A549 (cell line): ENCODE measurements at regions not wholly inside any gene's neighbourhood (a gene's known extent, or its start where the extent isn't known, plus 50 kb on each side); places are given as distances from the start of the nearest gene placed in this dataset.

Experiments used
- ATAC-seq, 2 experiments: fragments of 200-7000 bp in 1 of 2; fragments of >200 bp in 1 of 2; cut with Nextera tagmentation in 1 of 2; cut with Tn5 transposase in 1 of 2; 3 replicates each; pipeline versions ENCODE4 v1.8.0 to v1.9.1; 2018 to 2020; ENCODE audit warnings: mild to moderate bottlenecking in 1 of 2, moderate library complexity in 1 of 2
- CTCF ChIA-PET: fragments of 300-600 bp; sonication (Branson Sonifier 250); formaldehyde crosslinking; extraction: SDS; loops from one replicate; lab custom pipeline; 2021; ENCODE audit warnings: antibody characterized with exemption, inconsistent platforms; lab: Yijun Ruan, JAX
- POLR2A ChIA-PET: fragments of 350-600 bp; formaldehyde crosslinking; extraction: SDS; loops from one replicate; lab custom pipeline; 2021; ENCODE audit warnings: antibody characterized with exemption, inconsistent platforms; lab: Yijun Ruan, JAX
- DNase-seq, 2 experiments: peaks; one replicate each; pipeline versions ENCODE4 v3.0.0 to v3.0.0-alpha.2; 2011 to 2016; ENCODE audit warnings: low read depth in 1 of 2, low spot score in 1 of 2
- FAIRE-seq: peaks from 2 replicates; lab custom pipeline; 2011; peaks lifted over from hg19 to GRCh38; lab: Jason Lieb, UNC
- H3K27ac ChIP-seq, 2 experiments: fragments of >200 bp; sonication (Bioruptor Twin); formaldehyde crosslinking; 3 replicates each; pipeline ENCODE4 v1.5.1; 2016 to 2017
- H3K4me1 ChIP-seq: fragments of >200 bp; sonication (Bioruptor Twin); formaldehyde crosslinking; 3 replicates; pipeline ENCODE4 v1.6.1; 2016
- H3K4me2 ChIP-seq: fragments of >200 bp; sonication (Bioruptor Twin); formaldehyde crosslinking; 3 replicates; pipeline ENCODE4 v1.6.1; 2016
- H3K4me3 ChIP-seq: fragments of >200 bp; sonication (Bioruptor Twin); formaldehyde crosslinking; 3 replicates; pipeline ENCODE4 v1.5.1; 2016
- H3K9me3 ChIP-seq: fragments of >200 bp; sonication (Bioruptor Twin); formaldehyde crosslinking; 3 replicates; pipeline ENCODE4 v1.6.1; 2016
- CEBPB ChIP-seq, 2 experiments: fragments of >200 bp in 1 of 2; sonication (Bioruptor Twin) in 1 of 2; formaldehyde crosslinking in 1 of 2; IDR thresholded peaks; 2 replicates each; pipeline ENCODE4 v1.6.1; 2012 to 2016
- CHD2 ChIP-seq: fragments of 150-350 bp; IDR thresholded peaks from 2 replicates; pipeline ENCODE4 v1.6.1; 2014; ENCODE audit warnings: low read length; ENCODE audit not compliant: partially characterized antibody
- EP300 ChIP-seq, 2 experiments: fragments of >200 bp; sonication (Bioruptor Twin); formaldehyde crosslinking; IDR thresholded peaks; 2 replicates in 1 of 2; 3 replicates in 1 of 2; pipeline ENCODE4 v1.6.1; 2016 to 2017
- FOSB ChIP-seq: fragments of 250-450 bp; sonication (Bioruptor Pico); IDR thresholded peaks from 2 replicates; pipeline ENCODE4 v1.5.0; 2020; ENCODE audit warnings: mild to moderate bottlenecking, moderate library complexity
- FOSL2 ChIP-seq, 2 experiments: fragments of 450-650 bp in 1 of 2; fragments of >200 bp in 1 of 2; sonication (Bioruptor Twin) in 1 of 2; formaldehyde crosslinking; IDR thresholded peaks; 2 replicates each; pipeline versions ENCODE4 v1.5.0 to v1.6.1; 2016 to 2020; ENCODE audit warnings: mild to moderate bottlenecking in 1 of 2, moderate library complexity in 1 of 2
- FOXS1 ChIP-seq: fragments of 250-450 bp; sonication (Bioruptor Pico); IDR thresholded peaks from 2 replicates; pipeline ENCODE4 v1.5.0; 2020; ENCODE audit warnings: mild to moderate bottlenecking, moderate library complexity
- HOXB13 ChIP-seq: fragments of 250-450 bp; sonication (Bioruptor Pico); IDR thresholded peaks from 2 replicates; pipeline ENCODE4 v1.5.0; 2020; ENCODE audit warnings: low read depth, mild to moderate bottlenecking, moderate library complexity
- HOXB5 ChIP-seq: fragments of 250-450 bp; sonication (Bioruptor Pico); IDR thresholded peaks from 2 replicates; pipeline ENCODE4 v1.5.0; 2020; ENCODE audit warnings: mild to moderate bottlenecking, moderate library complexity
- NFE2L2 ChIP-seq: fragments of 150-350 bp; conservative IDR thresholded peaks from 2 replicates; pipeline ENCODE4 v1.6.1; 2014; ENCODE audit warnings: low read length
- NR3C1 ChIP-seq: fragments of >200 bp; sonication (Bioruptor Twin); formaldehyde crosslinking; IDR thresholded peaks from 3 replicates; pipeline ENCODE4 v1.6.1; 2017
- POLR2AphosphoS2 ChIP-seq: conservative IDR thresholded peaks from 2 replicates; pipeline ENCODE4 v1.6.1; 2012; ENCODE audit warnings: low read length, improper control_type of control experiment, inconsistent platforms
- RAD21 ChIP-seq, 2 experiments: fragments of >200 bp in 1 of 2; sonication (Bioruptor Twin) in 1 of 2; formaldehyde crosslinking in 1 of 2; IDR thresholded peaks in 1 of 2; conservative IDR thresholded peaks in 1 of 2; 2 replicates in 1 of 2; 3 replicates in 1 of 2; pipeline ENCODE4 v1.6.1; 2012 to 2018; ENCODE audit warnings: inconsistent platforms in 1 of 2
- RCOR1 ChIP-seq: fragments of 150-350 bp; IDR thresholded peaks from 2 replicates; pipeline ENCODE4 v1.6.1; 2014; ENCODE audit warnings: antibody characterized with exemption, low read length, low read depth
- RFX5 ChIP-seq: fragments of 450-650 bp; IDR thresholded peaks from 2 replicates; pipeline ENCODE4 v1.7.1; 2014; ENCODE audit warnings: antibody characterized with exemption, mild to moderate bottlenecking, moderate library complexity
- RNF2 ChIP-seq: fragments of 200-600 bp; sonication (generic); IDR thresholded peaks from 2 replicates; pipeline ENCODE4 v1.6.1; 2016; ENCODE audit warnings: low read depth, mild to moderate bottlenecking, antibody characterized with exemption, moderate library complexity, borderline replicate concordance
- SMC3 ChIP-seq: fragments of >200 bp; sonication (Bioruptor Twin); formaldehyde crosslinking; IDR thresholded peaks from 3 replicates; pipeline ENCODE4 v1.6.1; 2018; ENCODE audit warnings: inconsistent platforms
- ZC3H11A ChIP-seq: fragments of 450-650 bp; IDR thresholded peaks from 2 replicates; pipeline ENCODE4 v1.6.1; 2014; ENCODE audit warnings: antibody characterized with exemption, mild to moderate bottlenecking
- WGBS: methylation state at CpG from one replicate; pipeline ENCODE4 v1.1.6; 2017; ENCODE audit errors: missing lambda C conversion rate; 5-methylcytosine and 5-hydroxymethylcytosine counted together
- TF ChIP-seq, protein P1 (sequence below): IDR thresholded peaks from 2 replicates; pipeline ENCODE4 v1.6.1; 2012
- TF ChIP-seq, protein P2 (sequence below): IDR thresholded peaks from 2 replicates; pipeline ENCODE4 v1.6.1; 2012
- TF ChIP-seq, protein P3 (sequence below): IDR thresholded peaks from 2 replicates; pipeline ENCODE4 v1.6.1; 2012; ENCODE audit warnings: low read depth, borderline replicate concordance
- TF ChIP-seq, protein P4 (sequence below): fragments of 450-650 bp; IDR thresholded peaks from 2 replicates; pipeline ENCODE4 v1.6.1; 2014; ENCODE audit warnings: antibody characterized with exemption

DNA sequence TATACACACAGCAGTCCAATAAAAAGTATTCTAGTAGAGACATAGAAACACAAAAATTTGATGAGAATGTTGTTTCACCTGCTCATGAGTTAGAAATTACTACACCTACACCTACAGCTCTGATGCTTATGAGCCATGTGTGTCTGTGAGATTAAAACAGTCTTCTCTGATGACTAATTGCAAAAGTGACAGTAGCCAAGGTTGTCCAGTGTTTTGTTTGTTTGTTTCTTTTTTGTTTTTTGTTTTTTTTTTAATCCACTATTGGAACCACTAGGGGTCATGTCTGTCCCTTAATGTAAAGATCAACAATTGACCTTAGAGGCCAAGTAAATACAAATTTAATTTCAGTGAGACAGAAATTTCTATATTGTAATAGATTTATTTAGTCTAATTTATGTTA is 423.1 kb downstream of the TEX13C start:
- FAIRE-seq: no peak
- H3K9me3 ChIP-seq: no peaks in the 10 kb centered on the region
- CTCF ChIA-PET: no interaction called here

DNA sequence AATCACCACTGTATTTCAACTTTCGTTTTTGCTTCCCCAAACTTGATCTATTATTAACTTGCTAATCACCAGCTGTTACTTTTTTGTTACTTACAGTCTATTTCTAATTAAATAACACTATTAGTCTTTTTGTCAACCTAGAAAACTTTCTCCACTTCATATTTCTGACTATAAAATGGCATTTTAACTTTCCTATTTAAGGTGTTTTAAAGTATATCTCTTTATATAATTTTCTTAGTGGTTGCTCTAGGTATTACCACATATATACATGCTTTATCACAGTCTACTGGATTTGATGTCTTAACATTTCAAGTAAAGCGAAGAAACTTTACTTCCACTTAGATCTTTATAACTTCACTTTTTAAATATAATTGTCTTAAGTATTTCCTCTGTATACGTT is 421.2 kb downstream of the DCAF12L2 start:
- FAIRE-seq: no peak
- 1% methylated on average over 3 of the region's 3 CpGs for WGBS
- DNase-seq: no peak
- no peak for ATAC-seq
- no peaks in the 10 kb centered on the region for H3K4me1 ChIP-seq
- no peak overlapping the region for H3K27ac ChIP-seq
- TF ChIP-seq RFX5 (no peak), RCOR1 (no peak), ZC3H11A (no peak), HOXB13 (CRISPR knock-in tag) (no peak)
- TF ChIP-seq, protein P1, sequence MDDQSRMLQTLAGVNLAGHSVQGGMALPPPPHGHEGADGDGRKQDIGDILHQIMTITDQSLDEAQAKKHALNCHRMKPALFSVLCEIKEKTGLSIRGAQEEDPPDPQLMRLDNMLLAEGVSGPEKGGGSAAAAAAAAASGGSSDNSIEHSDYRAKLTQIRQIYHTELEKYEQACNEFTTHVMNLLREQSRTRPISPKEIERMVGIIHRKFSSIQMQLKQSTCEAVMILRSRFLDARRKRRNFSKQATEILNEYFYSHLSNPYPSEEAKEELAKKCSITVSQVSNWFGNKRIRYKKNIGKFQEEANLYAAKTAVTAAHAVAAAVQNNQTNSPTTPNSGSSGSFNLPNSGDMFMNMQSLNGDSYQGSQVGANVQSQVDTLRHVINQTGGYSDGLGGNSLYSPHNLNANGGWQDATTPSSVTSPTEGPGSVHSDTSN: no peak
- TF ChIP-seq, all 56 proteins: peak for 0
- POLR2A ChIA-PET: no interaction called here
- CTCF ChIA-PET: no interaction called here
- H3K9me3 ChIP-seq: no peaks in the 10 kb centered on the region
- no peak overlapping the region for H3K4me3 ChIP-seq
- H3K4me2 ChIP-seq: no peak overlapping the region

More for the DNA sequence above, 423.1 kb downstream of the TEX13C start:
- Histone ChIP-seq H3K27ac (no peak overlapping the region), H3K4me3 (no peak overlapping the region), H3K4me2 (no peak overlapping the region), H3K4me1 (no peaks in the 10 kb centered on the region)
- TF ChIP-seq RNF2 (no peak), FOSB (CRISPR knock-in tag) (no peak), POLR2AphosphoS2 (no peak), FOXS1 (CRISPR knock-in tag) (no peak), CHD2 (no peak)
- TF ChIP-seq, protein P2, sequence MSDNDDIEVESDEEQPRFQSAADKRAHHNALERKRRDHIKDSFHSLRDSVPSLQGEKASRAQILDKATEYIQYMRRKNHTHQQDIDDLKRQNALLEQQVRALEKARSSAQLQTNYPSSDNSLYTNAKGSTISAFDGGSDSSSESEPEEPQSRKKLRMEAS: no peak
- TF ChIP-seq, protein P3, sequence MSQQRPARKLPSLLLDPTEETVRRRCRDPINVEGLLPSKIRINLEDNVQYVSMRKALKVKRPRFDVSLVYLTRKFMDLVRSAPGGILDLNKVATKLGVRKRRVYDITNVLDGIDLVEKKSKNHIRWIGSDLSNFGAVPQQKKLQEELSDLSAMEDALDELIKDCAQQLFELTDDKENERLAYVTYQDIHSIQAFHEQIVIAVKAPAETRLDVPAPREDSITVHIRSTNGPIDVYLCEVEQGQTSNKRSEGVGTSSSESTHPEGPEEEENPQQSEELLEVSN: no peak
- POLR2A ChIA-PET: no interaction called here
- DNase-seq (no peak), ATAC-seq (no peak)

DNA sequence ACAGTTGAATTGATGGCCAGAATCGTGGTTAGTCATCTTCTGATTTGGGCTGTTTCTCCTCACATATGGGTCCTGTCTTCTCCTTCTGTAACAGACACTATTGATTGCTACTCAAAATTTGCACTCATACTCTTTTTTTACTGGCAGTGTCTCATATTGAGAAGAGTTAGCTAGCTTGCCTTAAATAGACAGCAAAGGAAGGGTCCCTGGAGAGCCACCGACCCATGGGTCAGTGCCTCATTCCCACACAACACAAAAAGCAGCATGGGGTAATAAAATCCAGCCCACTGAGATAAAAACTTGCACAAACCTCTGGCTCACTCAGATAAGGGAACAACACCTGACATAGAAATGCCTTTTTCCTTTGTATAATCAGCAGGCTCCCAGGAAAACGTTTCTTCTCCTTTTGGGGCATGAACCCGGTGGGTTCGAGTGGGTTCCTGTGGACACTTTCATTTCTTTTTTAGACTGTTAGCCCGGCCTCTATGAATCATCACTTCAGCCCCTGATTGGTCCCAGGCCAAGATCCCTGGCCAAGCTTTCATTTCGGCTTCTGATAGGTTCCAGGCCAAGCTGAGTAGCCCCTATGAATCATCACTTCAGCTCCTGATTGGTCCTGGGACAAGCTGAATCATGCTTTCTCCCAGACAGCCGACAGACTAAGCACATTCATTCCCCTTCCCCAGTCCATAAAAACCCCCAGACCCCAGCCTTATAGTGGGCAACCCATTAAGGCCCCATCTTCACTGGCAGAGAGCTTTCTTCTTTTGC is 408.1 kb downstream of the DCAF12L2 start:
- ATAC-seq: no peak
- Histone ChIP-seq H3K9me3 (no peaks in the 10 kb centered on the region), H3K4me2 (no peak overlapping the region), H3K4me1 (no peaks in the 10 kb centered on the region), H3K27ac (no peak overlapping the region), H3K4me3 (no peak overlapping the region)
- no peak for TF ChIP-seq FOSL2 (IDR thresholded peaks at IDR 0.05)
- no peak for TF ChIP-seq FOSL2 (CRISPR knock-in tag; IDR thresholded peaks at IDR 0.05)
- TF ChIP-seq EP300 (IDR thresholded peaks at IDR 0.05): no peak
- TF ChIP-seq HOXB5: no peak
- TF ChIP-seq RNF2: no peak
- TF ChIP-seq ZC3H11A: no peak
- no peak for TF ChIP-seq CEBPB (IDR thresholded peaks at IDR 0.05)
- TF ChIP-seq RAD21 (conservative IDR thresholded peaks at IDR 0.05 in 1 of 2, IDR thresholded peaks at IDR 0.05 in 1 of 2): no peak
- TF ChIP-seq, protein P4, sequence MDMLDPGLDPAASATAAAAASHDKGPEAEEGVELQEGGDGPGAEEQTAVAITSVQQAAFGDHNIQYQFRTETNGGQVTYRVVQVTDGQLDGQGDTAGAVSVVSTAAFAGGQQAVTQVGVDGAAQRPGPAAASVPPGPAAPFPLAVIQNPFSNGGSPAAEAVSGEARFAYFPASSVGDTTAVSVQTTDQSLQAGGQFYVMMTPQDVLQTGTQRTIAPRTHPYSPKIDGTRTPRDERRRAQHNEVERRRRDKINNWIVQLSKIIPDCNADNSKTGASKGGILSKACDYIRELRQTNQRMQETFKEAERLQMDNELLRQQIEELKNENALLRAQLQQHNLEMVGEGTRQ: no peak
- no peak for TF ChIP-seq SMC3
- no peak for TF ChIP-seq NFE2L2
- no peak for TF ChIP-seq NR3C1
- CTCF ChIA-PET: no interaction called here
- POLR2A ChIA-PET: no interaction called here
- no peak for FAIRE-seq
- DNase-seq: peak in 1 of 2 experiments; percentile 7
- WGBS: 0% methylated on average over 8 of the region's 8 CpGs
